DMS114 treated with DMSO at 0.1 percent for 48 hours (cell line): ENCODE measurements at regions not wholly inside any gene's neighbourhood (a gene's known extent, or its start where the extent isn't known, plus 50 kb on each side); places are given as distances from the start of the nearest gene placed in this dataset.
"Not testable (repeated sequence)": the region's sequence is repeated elsewhere in the genome, so short reads cannot be mapped to it uniquely, and the experiment has no call there.

ENCODE experiments used
- DNase-seq: peaks from one replicate; lab custom pipeline; 2025; ENCODE audit not compliant: unreplicated experiment; lab: John Stamatoyannopoulos, UW

DNA sequence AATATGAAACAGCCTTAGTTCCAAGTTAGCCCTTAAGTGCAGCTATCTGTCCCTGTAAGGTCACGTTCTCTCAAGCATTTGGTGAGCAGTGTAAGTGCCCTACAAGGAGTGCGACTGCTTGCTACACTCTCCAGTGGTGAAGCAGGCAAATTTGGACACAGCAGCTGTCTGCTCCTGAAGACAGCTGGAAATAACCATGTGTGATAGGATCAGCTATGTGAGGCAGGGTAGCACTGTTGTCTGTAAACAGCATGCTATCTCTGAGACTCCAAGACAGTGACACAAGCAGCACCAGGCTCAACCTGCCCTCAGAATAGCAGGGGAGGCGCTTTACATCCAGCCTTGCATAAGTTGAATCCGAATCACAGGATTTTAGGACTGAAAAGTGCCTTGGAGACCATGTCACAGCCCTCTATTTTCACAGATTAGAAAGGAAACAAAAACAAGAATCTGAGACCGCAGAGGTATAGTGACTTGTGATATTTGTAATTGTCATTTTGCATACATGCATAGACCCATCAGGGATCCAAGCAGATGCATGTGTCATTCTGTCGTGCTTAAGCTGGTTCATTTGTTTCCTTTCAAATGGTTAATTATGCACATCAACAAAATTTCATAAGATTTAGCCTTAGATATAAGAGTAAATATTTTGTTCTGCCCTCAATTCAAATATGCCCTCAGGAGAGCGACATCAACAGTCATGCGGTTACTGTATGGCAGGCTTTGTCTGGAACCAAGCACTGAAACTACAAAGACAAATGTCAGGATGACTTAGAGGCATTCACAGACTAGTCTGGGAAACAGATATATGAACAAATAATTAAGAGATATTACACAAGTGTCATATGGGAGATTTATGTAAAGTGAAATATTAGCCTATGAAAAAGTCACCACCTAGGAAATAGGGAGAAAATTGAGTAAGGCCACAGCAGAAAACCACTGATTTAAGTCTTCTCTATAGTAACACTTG is 134.9 kb upstream of the NRIP1 start:
- no peak for DNase-seq

- no peak for DNase-seq
Measured at GRCh38 chr21:15203740-15204139, 138.9 kb upstream of the NRIP1 start.

- DNase-seq: no peak
Measured at GRCh38 chr21:15204140-15204969, 139.6 kb upstream of the NRIP1 start.

- DNase-seq: no peak
Measured at GRCh38 chr21:15204970-15205286, 140.1 kb upstream of the NRIP1 start.

GRCh38 chr21:15206514-15206913 is 141.7 kb upstream of the NRIP1 start:
- no peak for DNase-seq

- no peak for DNase-seq
Measured at GRCh38 chr21:15207231-15207630, 142.4 kb upstream of the NRIP1 start.

- no peak for DNase-seq
Measured at GRCh38 chr21:15207635-15208370, 143.0 kb upstream of the NRIP1 start.

DNA sequence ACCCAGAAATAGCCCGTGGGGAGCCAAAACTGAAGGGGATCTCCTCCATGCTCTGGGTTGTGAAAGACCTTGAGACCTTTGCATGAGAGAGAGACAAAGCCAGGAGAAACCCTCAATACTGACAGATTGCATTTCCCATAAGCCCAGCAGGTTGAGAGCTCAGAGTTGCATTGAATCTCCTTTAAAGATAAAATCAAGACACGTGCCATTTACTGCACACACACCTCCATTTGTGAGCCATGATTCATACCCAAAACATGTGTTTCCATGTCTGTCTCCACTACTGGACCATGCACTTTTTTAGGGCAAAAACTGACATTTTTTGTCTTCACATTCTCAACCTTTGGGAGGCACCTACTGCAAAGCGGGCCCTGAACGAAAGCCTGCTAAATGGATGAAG is 144.0 kb upstream of the NRIP1 start:
- DNase-seq: no peak

DNA sequence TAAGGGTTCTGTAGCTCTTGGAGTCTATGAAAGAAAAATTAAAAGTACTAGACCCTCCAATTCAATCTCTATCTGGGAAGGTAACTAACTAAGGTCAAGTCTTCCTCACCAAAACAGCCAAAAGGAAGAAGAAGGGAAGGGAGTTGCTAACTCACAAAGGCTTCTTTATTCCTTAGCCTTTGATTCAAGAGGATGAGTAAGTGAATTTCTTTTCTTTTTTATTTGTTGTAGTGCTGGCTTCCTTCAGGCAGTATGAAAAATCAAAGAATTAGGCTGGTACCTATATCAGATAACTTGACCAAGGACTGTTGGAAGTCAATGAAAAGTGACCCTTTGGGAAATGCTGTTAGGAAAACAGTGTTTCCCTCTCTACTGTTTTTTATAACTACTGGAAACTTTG is 144.4 kb upstream of the NRIP1 start:
- no peak for DNase-seq

- no peak for DNase-seq
Measured at GRCh38 chr21:15210235-15210678, 145.5 kb upstream of the NRIP1 start.

DNA sequence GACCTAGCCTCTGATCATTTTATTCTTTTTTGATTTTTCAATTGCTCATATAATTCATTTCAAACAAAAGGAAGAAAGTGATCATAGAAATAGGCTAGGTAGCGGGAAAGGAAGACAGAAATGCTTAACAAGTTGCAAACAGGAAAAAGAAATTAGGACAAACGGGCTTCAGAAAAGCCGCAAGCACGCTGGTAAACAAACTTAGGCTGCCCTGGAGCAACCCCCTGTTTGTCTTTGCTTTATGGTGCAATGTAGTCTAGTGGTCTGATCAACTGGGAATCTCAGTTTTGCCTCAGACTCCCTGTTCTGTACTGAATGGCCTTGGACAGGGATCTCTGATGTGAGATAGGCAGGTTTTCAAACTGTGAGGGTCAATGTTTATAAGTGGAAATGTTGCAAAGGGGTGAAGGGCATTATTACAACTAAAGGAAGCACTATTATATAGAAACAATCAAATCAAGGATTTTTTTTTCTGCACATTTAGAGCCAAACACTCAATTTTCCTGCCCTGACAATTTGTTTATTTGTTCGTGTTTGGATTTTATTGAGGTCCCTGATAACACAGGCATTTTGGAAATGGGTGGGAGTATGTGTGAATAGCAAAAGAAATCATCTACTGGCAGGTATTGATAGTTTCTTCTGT is 146.8 kb upstream of the NRIP1 start:
- no peak for DNase-seq

DNA sequence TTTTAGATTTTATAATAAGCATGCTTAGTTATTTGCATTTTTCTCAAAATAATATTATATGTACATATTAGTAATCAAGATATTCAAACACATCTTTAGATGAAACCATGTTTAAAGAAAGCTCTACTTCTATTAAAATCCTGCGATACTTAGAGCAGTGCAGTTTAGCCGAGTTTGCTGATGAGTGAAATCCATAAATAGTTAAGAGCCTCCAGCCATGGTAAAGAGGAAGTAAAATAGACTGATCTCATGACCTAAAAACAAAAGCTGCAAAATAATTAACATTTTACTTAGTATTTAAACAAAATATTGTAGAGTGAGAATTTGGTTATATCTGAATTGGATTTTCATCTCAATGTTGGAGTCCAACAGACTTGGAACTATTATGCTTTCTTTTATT is 147.4 kb upstream of the NRIP1 start:
- DNase-seq: no peak

- not testable (repeated sequence) for DNase-seq
Measured at GRCh38 chr21:15218476-15218875, 153.7 kb upstream of the NRIP1 start.

- no peak for DNase-seq
Measured at GRCh38 chr21:15219039-15219438, 154.2 kb upstream of the NRIP1 start.

- no peak for DNase-seq
Measured at GRCh38 chr21:15219894-15220293, 155.1 kb upstream of the NRIP1 start.

DNA sequence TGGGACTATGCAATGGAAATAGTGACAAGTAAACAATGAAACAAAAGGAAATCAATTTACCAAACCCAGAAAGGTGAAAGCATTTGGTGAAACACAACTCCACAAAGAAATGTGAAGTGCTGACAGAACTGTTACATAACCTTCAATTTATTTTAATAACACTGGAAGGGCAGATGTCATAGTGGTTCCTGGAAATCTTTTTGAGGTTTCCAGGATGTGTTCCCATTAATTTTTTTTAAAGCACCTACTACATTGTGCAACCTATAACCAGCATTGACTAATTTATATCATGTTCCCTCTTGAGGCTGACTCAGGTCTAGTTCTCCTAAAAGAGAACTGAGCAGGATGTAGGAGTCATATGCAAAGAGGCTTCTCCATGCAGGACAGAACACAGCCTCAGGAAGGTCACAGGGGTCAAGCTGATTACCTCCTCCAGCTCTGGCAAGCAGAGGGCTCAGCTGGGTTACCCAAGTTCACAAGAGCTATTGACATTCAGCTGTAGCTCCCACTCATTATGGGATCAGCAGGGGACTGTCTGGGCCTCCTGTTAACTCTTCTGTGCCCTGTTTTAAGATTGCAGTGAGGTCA is 157.1 kb upstream of the NRIP1 start:
- DNase-seq: no peak

DNA sequence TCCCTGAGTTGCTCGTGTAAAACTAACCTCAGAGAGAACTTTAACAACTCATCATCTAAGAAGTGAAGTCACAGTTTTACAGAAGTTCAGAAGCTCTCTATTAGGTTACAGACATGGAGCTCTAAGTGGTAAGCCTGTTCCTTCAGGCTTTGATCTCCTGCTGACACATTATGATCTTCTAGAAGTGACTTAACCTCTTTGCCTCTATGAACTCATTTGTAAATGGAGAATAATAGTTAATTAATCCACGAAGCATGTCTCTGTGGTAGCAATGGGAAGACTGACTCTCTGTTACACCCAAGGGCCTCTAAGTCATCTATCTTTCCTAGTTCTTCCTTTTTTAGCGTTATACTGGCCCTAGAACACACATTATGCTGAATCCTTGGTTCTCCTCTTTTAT is 157.9 kb upstream of the NRIP1 start:
- DNase-seq: no peak

DNA sequence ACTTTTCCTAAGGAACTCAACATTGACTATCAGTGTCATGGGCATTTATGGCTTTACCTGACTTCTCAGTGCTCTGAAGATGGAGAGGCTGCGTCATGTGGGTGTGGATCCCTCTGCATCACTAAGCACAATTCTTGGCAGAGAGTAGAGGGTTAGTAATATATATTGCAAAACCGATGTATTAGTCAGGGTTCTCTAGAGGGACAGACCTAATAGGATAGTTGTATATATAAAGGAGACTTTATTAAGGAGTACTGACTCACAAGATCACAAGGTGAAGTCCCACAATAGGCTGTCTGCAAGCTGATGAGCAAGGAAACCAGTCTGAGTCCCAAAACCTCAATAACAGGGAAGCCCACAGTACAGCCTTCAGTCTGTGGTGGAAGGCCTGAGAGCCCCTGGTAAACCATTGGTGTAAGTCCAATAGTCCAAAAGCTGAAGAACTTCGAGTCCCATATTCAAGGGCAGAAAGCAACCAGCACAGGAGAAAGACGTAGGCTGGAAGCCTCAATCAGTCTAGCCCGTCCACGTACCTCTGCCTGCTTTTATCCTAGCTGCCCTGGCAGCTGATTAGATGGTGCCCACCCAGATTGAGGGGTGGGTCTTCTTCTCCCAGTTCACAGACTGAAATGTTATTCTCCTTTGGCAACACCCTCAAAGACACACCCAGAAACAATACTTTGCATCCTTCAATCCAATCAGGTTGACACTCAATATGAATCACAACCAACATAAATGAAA is 159.7 kb upstream of the NRIP1 start:
- DNase-seq: no peak

DNA sequence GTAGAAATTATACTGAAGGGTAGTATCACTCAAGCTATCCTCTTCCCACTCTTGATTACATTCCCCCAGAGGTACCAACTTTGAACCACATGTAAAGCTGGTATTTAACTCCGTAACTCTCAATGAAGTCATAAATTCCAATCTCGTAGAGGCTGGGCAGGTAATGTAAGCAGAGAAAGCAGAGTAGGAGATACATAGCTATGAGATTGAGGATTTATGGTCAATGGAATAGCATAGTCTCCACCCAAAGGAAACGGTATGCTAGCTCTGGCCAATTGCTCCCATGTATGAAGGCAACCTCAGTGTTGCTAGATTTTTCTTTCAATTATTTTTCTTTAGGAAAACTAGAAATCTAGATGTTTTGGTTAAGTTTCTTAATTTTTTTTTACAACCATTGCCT is 163.1 kb upstream of the NRIP1 start:
- DNase-seq: no peak

- DNase-seq: no peak
Measured at GRCh38 chr21:15229390-15229789, 164.6 kb upstream of the NRIP1 start.
